Brain microvascular endothelial cell (primary cell): ENCODE measurements at regions not wholly inside any gene's neighbourhood (a gene's known extent, or its start where the extent isn't known, plus 50 kb on each side); places are given as distances from the start of the nearest gene placed in this dataset.
"Not testable (repeated sequence)": the region's sequence is repeated elsewhere in the genome, so short reads cannot be mapped to it uniquely, and the experiment has no call there.

Experiments used
- DNase-seq: peaks from one replicate; pipeline ENCODE4 v3.0.0-alpha.2; 2020
- H3K27ac ChIP-seq: fragments of 250-450 bp; sonication (Bioruptor Pico); 2 replicates; pipeline ENCODE4 v1.5.1; 2020; ENCODE audit warnings: mild to moderate bottlenecking, moderate library complexity
- H3K27me3 ChIP-seq: fragments of 250-450 bp; sonication (Bioruptor Pico); replicated peaks from 2 replicates; pipeline ENCODE4 v1.5.1; 2020; ENCODE audit warnings: mild to moderate bottlenecking
- H3K36me3 ChIP-seq: fragments of 250-450 bp; sonication (Bioruptor Pico); replicated peaks from 2 replicates; pipeline ENCODE4 v1.5.1; 2020; ENCODE audit warnings: mild to moderate bottlenecking
- H3K4me3 ChIP-seq: 2 replicates; pipeline ENCODE4 v1.5.1; 2011; ENCODE audit warnings: low read depth, mild to moderate bottlenecking, control low read depth, low read length, moderate library complexity
- CTCF ChIP-seq: IDR thresholded peaks from 2 replicates; pipeline ENCODE4 v1.5.1; 2011; ENCODE audit warnings: low read depth, mild to moderate bottlenecking, moderate library complexity, low read length, control low read depth, inconsistent platforms; ENCODE audit errors: missing control alignments
- in situ Hi-C: cut with HindIII; loops from 2 replicates; pipeline ENCODE4 v1.10.0; 2017; ENCODE audit warnings: low sequenced_read_pairs, low pct_ligation_motif_present

- Histone ChIP-seq H3K4me3 (no peak overlapping the region), H3K27me3 (no peaks in the 10 kb centered on the region), H3K27ac (no peak overlapping the region), H3K36me3 (no peaks in the 10 kb centered on the region)
- no peak for DNase-seq
- in situ Hi-C loops: no loop called here
- TF ChIP-seq CTCF: no peak
Observed at GRCh38 chr20:1845163-1845523, 50.1 kb upstream of the SIRPA start.

- peak; percentile 12 for DNase-seq
- in situ Hi-C loops: no loop called here
- H3K36me3 ChIP-seq: no peaks in the 10 kb centered on the region
- no peak for TF ChIP-seq CTCF
- H3K27me3 ChIP-seq: no peaks in the 10 kb centered on the region
- H3K4me3 ChIP-seq: no peak overlapping the region
- no peak overlapping the region for H3K27ac ChIP-seq
Observed at GRCh38 chr20:1844325-1845162, 50.7 kb upstream of the SIRPA start.

GRCh38 chr20:1842281-1842680, 52.9 kb upstream of the SIRPA start:
- H3K27ac ChIP-seq: no peak overlapping the region
- no peak overlapping the region for H3K4me3 ChIP-seq
- no peaks in the 10 kb centered on the region for H3K36me3 ChIP-seq
- in situ Hi-C loops: no loop called here
- no peaks in the 10 kb centered on the region for H3K27me3 ChIP-seq
- TF ChIP-seq CTCF: no peak
- no peak for DNase-seq

GRCh38 chr20:1841554-1842140, 53.6 kb upstream of the SIRPA start:
- Histone ChIP-seq H3K27ac (no peak overlapping the region), H3K36me3 (no peaks in the 10 kb centered on the region), H3K27me3 (no peaks in the 10 kb centered on the region), H3K4me3 (no peak overlapping the region)
- TF ChIP-seq CTCF: no peak
- no peak for DNase-seq
- in situ Hi-C loops: no loop called here

- no peak overlapping the region for H3K4me3 ChIP-seq
- no peak for DNase-seq
- no peaks in the 10 kb centered on the region for H3K36me3 ChIP-seq
- no peak for TF ChIP-seq CTCF
- no peak overlapping the region for H3K27ac ChIP-seq
- in situ Hi-C loops: no loop called here
- no peaks in the 10 kb centered on the region for H3K27me3 ChIP-seq
Observed at GRCh38 chr20:1840817-1841553, 54.2 kb upstream of the SIRPA start.

GRCh38 chr20:1839376-1840317, 55.6 kb upstream of the SIRPA start:
- H3K27ac ChIP-seq, H3K36me3 ChIP-seq, in situ Hi-C loops, H3K27me3 ChIP-seq, H3K4me3 ChIP-seq, DNase-seq: not testable (repeated sequence)
